Nephron (organoid): ENCODE measurements at regions not wholly inside any gene's neighbourhood (a gene's known extent, or its start where the extent isn't known, plus 50 kb on each side); places are given as distances from the start of the nearest gene placed in this dataset.

Experiments used
- H3K27ac Mint-ChIP-seq, 3 experiments: 2 replicates each; pipeline ENCODE4 v1.8.0; 2020; ENCODE audit warnings: mixed read lengths in 3 of 3, mild to moderate bottlenecking in 2 of 3, moderate library complexity in 1 of 3
- H3K27me3 Mint-ChIP-seq: 2 replicates; pipeline ENCODE4 v1.8.0; 2021; ENCODE audit warnings: low read depth, mild to moderate bottlenecking, moderate library complexity, mixed read lengths
- H3K36me3 Mint-ChIP-seq: 2 replicates; pipeline ENCODE4 v1.8.0; 2020; ENCODE audit warnings: low read depth, mixed read lengths
- H3K4me1 Mint-ChIP-seq: 2 replicates; pipeline ENCODE4 v1.8.0; 2020; ENCODE audit warnings: mixed read lengths
- H3K4me3 Mint-ChIP-seq, 3 experiments: 2 replicates each; pipeline ENCODE4 v1.8.0; 2020; ENCODE audit warnings: mild to moderate bottlenecking in 3 of 3, mixed read lengths in 3 of 3, moderate library complexity in 2 of 3
- H3K9me3 Mint-ChIP-seq: 2 replicates; pipeline ENCODE4 v1.8.0; 2020; ENCODE audit warnings: mixed read lengths
- TF ChIP-seq, protein P1 (sequence below), 3 experiments: fragments of 200-600 bp; sonication (generic); IDR thresholded peaks; one replicate each; pipeline ENCODE4 v1.5.0; 2021; ENCODE audit warnings: antibody characterized with exemption in 3 of 3; ENCODE audit not compliant: unreplicated experiment in 3 of 3

GRCh38 chr1:115412733-115413132 lies 74.7 kb upstream of the NGF start:
- peaks cover 3% of the 10 kb centered on the region for H3K27me3 Mint-ChIP-seq
- peaks cover 2% of the 10 kb centered on the region for H3K9me3 Mint-ChIP-seq
- TF ChIP-seq, protein P1, sequence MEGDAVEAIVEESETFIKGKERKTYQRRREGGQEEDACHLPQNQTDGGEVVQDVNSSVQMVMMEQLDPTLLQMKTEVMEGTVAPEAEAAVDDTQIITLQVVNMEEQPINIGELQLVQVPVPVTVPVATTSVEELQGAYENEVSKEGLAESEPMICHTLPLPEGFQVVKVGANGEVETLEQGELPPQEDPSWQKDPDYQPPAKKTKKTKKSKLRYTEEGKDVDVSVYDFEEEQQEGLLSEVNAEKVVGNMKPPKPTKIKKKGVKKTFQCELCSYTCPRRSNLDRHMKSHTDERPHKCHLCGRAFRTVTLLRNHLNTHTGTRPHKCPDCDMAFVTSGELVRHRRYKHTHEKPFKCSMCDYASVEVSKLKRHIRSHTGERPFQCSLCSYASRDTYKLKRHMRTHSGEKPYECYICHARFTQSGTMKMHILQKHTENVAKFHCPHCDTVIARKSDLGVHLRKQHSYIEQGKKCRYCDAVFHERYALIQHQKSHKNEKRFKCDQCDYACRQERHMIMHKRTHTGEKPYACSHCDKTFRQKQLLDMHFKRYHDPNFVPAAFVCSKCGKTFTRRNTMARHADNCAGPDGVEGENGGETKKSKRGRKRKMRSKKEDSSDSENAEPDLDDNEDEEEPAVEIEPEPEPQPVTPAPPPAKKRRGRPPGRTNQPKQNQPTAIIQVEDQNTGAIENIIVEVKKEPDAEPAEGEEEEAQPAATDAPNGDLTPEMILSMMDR (IDR thresholded peaks at IDR 0.05; ENCODE audit: unreplicated experiment in 3 of 3): no peak
- H3K4me3 Mint-ChIP-seq: no peak overlapping the region
- H3K4me1 Mint-ChIP-seq: no peaks in the 10 kb centered on the region
- no peaks in the 10 kb centered on the region for H3K36me3 Mint-ChIP-seq
- no peak overlapping the region for H3K27ac Mint-ChIP-seq

DNA sequence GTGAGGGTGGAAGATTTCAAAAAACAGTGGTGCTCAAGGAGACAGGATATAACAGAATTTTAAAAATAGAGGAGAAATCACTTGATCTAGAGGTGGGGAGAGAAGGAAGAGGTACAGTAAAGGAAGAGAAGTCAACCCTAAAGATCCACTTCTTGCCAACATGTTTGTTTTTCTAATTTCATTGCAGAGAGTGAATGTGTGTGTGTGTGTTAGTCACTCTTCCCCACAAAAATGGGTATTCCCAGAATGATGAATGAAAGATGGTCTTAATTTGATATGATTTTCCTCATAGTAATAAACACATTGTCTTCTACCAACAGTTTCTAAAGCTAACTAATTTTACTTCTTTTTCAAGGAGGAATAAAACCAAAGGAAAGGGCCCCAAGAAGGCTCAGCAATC lies 74.2 kb upstream of the NGF start:
- no peak overlapping the region for H3K4me3 Mint-ChIP-seq
- peaks cover 3% of the 10 kb centered on the region for H3K27me3 Mint-ChIP-seq
- peaks cover 3% of the 10 kb centered on the region for H3K9me3 Mint-ChIP-seq
- H3K36me3 Mint-ChIP-seq: no peaks in the 10 kb centered on the region
- TF ChIP-seq, protein P1 (IDR thresholded peaks at IDR 0.05; ENCODE audit: unreplicated experiment in 3 of 3): no peak
- no peak overlapping the region for H3K27ac Mint-ChIP-seq
- H3K4me1 Mint-ChIP-seq: no peaks in the 10 kb centered on the region

GRCh38 chr1:115411371-115412063 lies 73.5 kb upstream of the NGF start:
- TF ChIP-seq, protein P1 (IDR thresholded peaks at IDR 0.05; ENCODE audit: unreplicated experiment in 3 of 3): no peak
- Mint-ChIP-seq H3K4me1 (no peaks in the 10 kb centered on the region), H3K27me3 (peaks cover 3% of the 10 kb centered on the region), H3K4me3 (no peak overlapping the region), H3K36me3 (no peaks in the 10 kb centered on the region), H3K27ac (no peak overlapping the region), H3K9me3 (peaks cover 7% of the 10 kb centered on the region)

DNA sequence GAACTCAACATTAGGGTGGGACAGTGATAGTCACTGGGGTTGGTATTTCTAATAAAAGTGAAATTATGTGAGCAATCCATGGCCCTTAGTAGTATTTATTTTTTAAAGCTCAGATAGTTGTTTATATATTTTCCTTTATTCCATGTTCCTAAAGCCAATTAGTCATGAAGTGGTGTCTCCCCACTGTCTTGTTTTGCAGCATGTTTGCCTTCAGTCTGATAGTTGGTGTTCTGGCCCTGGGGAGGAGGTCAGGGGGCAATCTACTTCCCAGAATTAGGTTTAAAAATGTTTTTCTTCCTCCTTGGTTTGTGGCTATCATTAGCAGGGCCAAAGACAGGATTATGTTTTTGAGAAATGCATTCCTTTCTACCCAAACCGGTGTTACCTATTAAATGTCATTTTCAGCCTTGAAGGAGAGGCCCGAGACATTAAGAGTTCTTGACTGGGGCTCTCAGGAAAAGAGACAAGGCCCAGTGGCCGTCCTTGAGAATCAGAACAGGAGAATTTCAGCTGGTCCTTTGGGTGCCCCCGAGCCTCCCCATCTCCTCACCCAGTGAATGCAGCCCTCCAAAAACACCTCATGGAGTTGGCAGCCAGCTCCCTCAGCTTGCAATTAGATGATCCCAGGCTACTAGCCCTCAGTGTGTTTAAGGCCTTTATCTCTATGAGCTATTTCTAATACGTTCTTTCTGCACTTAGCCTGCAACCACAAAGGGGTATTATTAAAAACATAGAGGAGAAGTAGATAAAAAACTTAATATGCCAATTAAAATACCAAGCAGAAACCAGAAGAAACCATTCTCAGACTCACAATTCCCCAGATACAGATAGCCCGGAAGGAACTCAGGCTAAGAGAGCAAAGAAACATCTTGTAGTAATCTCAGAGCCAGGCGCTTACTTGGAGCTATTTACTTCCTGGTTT lies 71.3 kb upstream of the NGF start:
- Mint-ChIP-seq H3K4me3 (no peak overlapping the region), H3K36me3 (no peaks in the 10 kb centered on the region), H3K9me3 (peaks cover 11% of the 10 kb centered on the region), H3K27me3 (peaks cover 3% of the 10 kb centered on the region), H3K27ac (no peak overlapping the region), H3K4me1 (no peaks in the 10 kb centered on the region)
- TF ChIP-seq, protein P1 (IDR thresholded peaks at IDR 0.05; ENCODE audit: unreplicated experiment in 3 of 3): no peak

GRCh38 chr1:115408533-115408932 lies 70.5 kb upstream of the NGF start:
- TF ChIP-seq, protein P1 (IDR thresholded peaks at IDR 0.05; ENCODE audit: unreplicated experiment in 3 of 3): no peak
- no peaks in the 10 kb centered on the region for H3K4me1 Mint-ChIP-seq
- H3K9me3 Mint-ChIP-seq: peaks cover 11% of the 10 kb centered on the region
- no peak overlapping the region for H3K27ac Mint-ChIP-seq
- H3K27me3 Mint-ChIP-seq: peaks cover 3% of the 10 kb centered on the region
- H3K36me3 Mint-ChIP-seq: no peaks in the 10 kb centered on the region
- no peak overlapping the region for H3K4me3 Mint-ChIP-seq
